Upper lobe of right lung (tissue), 1 donor: ENCODE measurements at regions not wholly inside any gene's neighbourhood (a gene's known extent, or its start where the extent isn't known, plus 50 kb on each side); places are given as distances from the start of the nearest gene placed in this dataset.

Experiments
- ATAC-seq: fragments of 200-7000 bp; cut with Tn5 transposase; one replicate; pipeline ENCODE4 v1.9.1; 2020; ENCODE audit warnings: mild to moderate bottlenecking, moderate library complexity
- DNase-seq: peaks from one replicate; pipeline ENCODE4 v3.0.0-alpha.2; 2020
- H3K27ac ChIP-seq: fragments of 200-600 bp; one replicate; pipeline ENCODE4 v1.8.0; 2022
- H3K27me3 ChIP-seq: fragments of 200-600 bp; one replicate; pipeline ENCODE4 v1.8.0; 2022; ENCODE audit warnings: mild to moderate bottlenecking
- H3K36me3 ChIP-seq: fragments of 200-600 bp; one replicate; pipeline ENCODE4 v1.8.0; 2022
- H3K4me1 ChIP-seq: fragments of 200-600 bp; one replicate; pipeline ENCODE4 v1.8.0; 2022
- H3K4me3 ChIP-seq: fragments of 200-600 bp; one replicate; pipeline ENCODE4 v1.8.0; 2022; ENCODE audit warnings: mild to moderate bottlenecking
- H3K9me3 ChIP-seq: fragments of 200-600 bp; one replicate; pipeline ENCODE4 v1.8.0; 2022
- intact Hi-C: fragments of 100-400 bp; cut with DNase I; formaldehyde crosslinking; loops from one replicate; pipeline ENCODE4 v1.11.0; 2022
- TF ChIP-seq, protein P1 (sequence below): fragments of 200-600 bp; IDR thresholded peaks from one replicate; pipeline ENCODE4 v1.8.0; 2022; ENCODE audit warnings: antibody characterized with exemption
- donor health status: DM: no; HTN: yes; CAD: no; lungs with severe emphysema.

DNA sequence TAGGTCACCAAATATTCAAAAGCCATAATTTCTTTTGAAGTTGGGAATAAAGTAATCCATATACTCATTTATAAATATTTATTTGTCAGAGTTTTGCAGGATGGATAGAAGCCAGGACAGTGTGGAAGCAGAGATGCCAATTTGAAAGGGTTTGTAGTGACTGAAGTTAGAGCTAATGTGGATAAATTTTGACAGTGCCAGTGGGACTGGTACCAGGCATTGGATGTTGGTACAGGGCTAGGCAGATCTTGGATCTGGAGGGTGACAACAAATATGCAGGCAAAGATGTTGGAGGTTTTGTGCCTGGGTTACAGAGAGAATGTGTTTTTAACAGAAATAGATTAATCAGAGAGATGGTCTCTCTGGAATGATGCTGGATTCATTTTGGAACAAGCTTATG, 135.6 kb downstream of the DMRTA1 start:
- intact Hi-C loops: no loop called here
- ATAC-seq (no peak), DNase-seq (no peak)
- Histone ChIP-seq H3K36me3 (no peaks in the 10 kb centered on the region), H3K4me1 (no peaks in the 10 kb centered on the region), H3K27ac (no peak overlapping the region), H3K27me3 (no peaks in the 10 kb centered on the region), H3K4me3 (no peak overlapping the region), H3K9me3 (no peaks in the 10 kb centered on the region)
- TF ChIP-seq, protein P1, sequence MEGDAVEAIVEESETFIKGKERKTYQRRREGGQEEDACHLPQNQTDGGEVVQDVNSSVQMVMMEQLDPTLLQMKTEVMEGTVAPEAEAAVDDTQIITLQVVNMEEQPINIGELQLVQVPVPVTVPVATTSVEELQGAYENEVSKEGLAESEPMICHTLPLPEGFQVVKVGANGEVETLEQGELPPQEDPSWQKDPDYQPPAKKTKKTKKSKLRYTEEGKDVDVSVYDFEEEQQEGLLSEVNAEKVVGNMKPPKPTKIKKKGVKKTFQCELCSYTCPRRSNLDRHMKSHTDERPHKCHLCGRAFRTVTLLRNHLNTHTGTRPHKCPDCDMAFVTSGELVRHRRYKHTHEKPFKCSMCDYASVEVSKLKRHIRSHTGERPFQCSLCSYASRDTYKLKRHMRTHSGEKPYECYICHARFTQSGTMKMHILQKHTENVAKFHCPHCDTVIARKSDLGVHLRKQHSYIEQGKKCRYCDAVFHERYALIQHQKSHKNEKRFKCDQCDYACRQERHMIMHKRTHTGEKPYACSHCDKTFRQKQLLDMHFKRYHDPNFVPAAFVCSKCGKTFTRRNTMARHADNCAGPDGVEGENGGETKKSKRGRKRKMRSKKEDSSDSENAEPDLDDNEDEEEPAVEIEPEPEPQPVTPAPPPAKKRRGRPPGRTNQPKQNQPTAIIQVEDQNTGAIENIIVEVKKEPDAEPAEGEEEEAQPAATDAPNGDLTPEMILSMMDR: no peak

DNA sequence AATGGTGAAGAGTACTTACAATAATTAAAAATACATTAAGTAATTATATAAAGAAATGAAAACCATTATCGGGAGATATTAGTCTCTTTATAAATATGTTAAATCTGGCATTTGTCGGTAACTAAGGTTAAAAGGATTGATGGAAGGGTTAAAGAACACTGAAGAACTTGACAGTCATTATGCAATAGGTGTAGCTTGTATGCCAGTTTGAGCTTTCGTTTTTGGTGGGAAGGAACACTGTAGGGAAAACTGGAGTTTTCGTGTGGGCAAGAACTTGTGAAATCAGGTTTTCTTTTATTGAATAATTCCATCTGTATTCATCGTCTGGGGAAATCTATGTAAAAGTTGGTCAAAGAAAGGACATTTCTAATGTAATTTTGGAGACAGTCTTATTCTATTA, 142.3 kb downstream of the DMRTA1 start:
- no peaks in the 10 kb centered on the region for H3K36me3 ChIP-seq
- no peaks in the 10 kb centered on the region for H3K9me3 ChIP-seq
- ATAC-seq (no peak), DNase-seq (no peak)
- TF ChIP-seq, protein P1: no peak
- no peak overlapping the region for H3K27ac ChIP-seq
- H3K4me1 ChIP-seq: no peaks in the 10 kb centered on the region
- intact Hi-C loops: no loop called here
- H3K27me3 ChIP-seq: no peaks in the 10 kb centered on the region
- H3K4me3 ChIP-seq: no peak overlapping the region

DNA sequence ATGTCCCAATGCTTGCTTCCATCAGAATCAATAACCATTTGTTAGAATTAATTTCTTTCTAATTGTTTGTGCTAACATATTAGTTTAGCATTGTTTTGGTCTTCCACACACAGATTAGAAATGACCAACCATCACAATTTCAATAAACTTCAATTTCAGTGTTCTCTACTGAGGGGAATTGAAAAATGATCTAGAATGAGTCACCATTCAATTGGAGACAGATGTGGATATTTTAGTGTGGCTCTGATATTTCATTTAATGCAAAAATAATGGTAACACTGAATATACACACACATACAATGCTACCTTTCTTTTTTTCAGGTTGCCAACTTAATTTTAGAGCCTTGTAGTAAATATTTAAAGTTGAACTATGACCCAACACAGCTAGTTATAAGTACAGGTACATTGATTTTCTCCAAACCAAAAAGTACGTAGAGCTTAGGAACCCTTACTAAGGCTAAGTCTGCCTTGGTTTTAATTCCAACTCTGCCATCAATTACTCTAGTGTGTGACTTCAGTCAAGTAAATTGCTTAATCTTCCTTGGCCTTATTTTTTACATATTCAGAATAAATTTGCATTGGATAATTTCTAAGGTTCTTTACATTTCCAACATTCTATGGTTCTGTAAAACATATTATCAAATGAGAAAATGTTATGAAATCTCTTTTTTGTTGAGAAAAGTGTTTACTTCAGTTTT, 143.9 kb downstream of the DMRTA1 start:
- ATAC-seq (no peak), DNase-seq (no peak)
- intact Hi-C loops: no loop called here
- no peaks in the 10 kb centered on the region for H3K36me3 ChIP-seq
- TF ChIP-seq, protein P1: no peak
- H3K27ac ChIP-seq: no peak overlapping the region
- no peak overlapping the region for H3K4me3 ChIP-seq
- H3K9me3 ChIP-seq: no peaks in the 10 kb centered on the region
- H3K4me1 ChIP-seq: no peaks in the 10 kb centered on the region
- H3K27me3 ChIP-seq: no peaks in the 10 kb centered on the region

DNA sequence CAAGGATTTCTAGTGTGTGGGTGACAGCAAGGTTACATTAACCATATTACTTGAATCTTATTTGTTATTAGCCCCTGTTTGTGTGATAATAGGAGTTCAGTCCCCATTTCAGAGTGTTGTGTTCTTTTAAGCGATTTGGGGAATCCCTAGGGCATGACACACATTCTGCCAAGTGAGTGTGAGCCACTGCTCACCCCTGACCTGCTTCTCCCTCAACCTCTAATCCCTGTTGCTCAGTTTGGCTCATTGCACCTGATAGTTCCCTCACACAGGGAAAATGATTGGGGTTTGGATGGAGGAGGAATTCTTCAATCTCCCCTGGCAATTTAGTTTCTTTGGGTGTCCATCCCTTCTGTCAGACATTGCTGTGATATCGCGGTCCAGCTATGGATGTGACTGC, 149.2 kb downstream of the DMRTA1 start:
- H3K27ac ChIP-seq: no peak overlapping the region

DNA sequence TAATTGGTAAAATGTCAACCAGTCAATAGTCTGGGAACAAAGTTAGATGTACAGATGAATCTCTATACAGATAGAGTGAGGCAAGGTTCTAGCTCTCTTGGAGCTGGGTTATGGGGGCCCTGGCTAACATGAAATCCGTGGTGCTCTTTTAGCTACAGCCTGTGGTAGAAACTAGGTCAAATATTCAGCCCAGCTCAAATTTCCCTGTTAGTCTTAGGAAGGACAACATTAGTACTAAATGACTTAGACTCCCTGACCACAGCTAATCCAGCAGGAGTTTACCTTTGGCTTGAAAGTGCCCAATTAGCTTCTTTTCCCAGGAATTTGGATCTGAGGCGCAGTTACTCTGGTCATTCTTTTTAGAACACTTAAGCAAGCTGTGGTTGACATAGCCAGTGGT, 170.5 kb downstream of the DMRTA1 start:
- DNase-seq: no peak
- ATAC-seq: no peak
- no peaks in the 10 kb centered on the region for H3K9me3 ChIP-seq
- H3K36me3 ChIP-seq: no peaks in the 10 kb centered on the region
- no peaks in the 10 kb centered on the region for H3K27me3 ChIP-seq
- TF ChIP-seq, protein P1: no peak
- H3K4me1 ChIP-seq: no peaks in the 10 kb centered on the region
- no peak overlapping the region for H3K27ac ChIP-seq
- intact Hi-C loops: no loop called here
- H3K4me3 ChIP-seq: no peak overlapping the region

More for the DNA sequence above, 149.2 kb downstream of the DMRTA1 start:
- TF ChIP-seq, protein P1: no peak
- intact Hi-C loops: no loop called here
- no peaks in the 10 kb centered on the region for H3K36me3 ChIP-seq
- no peaks in the 10 kb centered on the region for H3K9me3 ChIP-seq
- no peak overlapping the region for H3K4me3 ChIP-seq
- ATAC-seq: no peak
- H3K27me3 ChIP-seq: no peaks in the 10 kb centered on the region
- H3K4me1 ChIP-seq: no peaks in the 10 kb centered on the region
- no peak for DNase-seq

DNA sequence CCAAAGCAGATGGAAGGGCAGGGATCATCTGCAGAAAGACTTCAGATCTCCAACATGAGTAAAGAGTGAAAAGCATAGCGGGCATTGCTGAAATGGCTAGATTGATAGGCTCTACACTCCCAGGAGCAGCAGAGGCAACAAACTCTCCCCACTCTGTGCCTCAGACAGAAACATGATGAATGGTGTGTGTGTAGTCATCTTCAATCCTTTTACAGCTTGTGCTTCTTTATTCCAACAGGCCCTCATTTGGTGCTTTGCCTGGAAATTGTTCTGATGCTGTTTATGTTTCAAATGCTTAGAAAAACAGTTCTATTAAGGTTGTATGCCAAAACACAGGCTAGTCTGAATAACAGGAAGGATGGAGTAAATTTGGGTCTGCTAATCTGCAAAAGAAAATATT, 176.2 kb downstream of the DMRTA1 start:
- H3K4me1 ChIP-seq: peaks cover 9% of the 10 kb centered on the region
- H3K27ac ChIP-seq: no peak overlapping the region
- no peak overlapping the region for H3K4me3 ChIP-seq
- DNase-seq (no peak), ATAC-seq (peak; percentile 39)
- H3K36me3 ChIP-seq: no peaks in the 10 kb centered on the region
- H3K27me3 ChIP-seq: no peaks in the 10 kb centered on the region
- TF ChIP-seq, protein P1: no peak
- intact Hi-C loops: no loop called here
- no peaks in the 10 kb centered on the region for H3K9me3 ChIP-seq
